ENCODE measurements at regions not wholly inside any gene's neighbourhood (a gene's known extent, or its start where the extent isn't known, plus 50 kb on each side); places are given as distances from the start of the nearest gene placed in this dataset.
"Not testable (repeated sequence)": the region's sequence is repeated elsewhere in the genome, so short reads cannot be mapped to it uniquely, and the experiment has no call there.

DNA sequence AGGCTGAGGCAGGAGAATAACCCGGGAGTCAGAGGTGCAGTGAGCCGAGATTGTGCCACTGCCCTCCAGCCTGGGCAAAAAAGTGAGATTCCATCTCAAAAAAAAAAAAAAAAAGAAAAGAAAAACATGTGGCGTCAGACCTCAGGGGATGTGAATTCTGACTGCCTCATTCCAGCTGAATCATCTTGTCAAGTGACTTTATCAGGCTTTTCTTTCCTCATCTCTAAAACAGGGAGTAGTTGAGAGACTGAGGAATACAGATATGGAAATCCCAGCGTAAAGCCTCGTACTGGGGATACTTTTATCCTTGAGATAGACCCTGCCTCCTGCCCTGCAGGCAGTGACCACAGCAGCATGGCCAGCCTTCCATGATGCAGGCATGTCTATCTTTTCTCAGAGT lies 76.4 kb downstream of the PPIAL4A start:
- TF ChIP-seq CTCF (IDR thresholded peaks at IDR 0.05; ENCODE audit: low read depth, low read length); EZH2phosphoT487 (IDR thresholded peaks at IDR 0.05; ENCODE audit: low read depth): not testable (repeated sequence)
